ENCODE measurements at regions not wholly inside any gene's neighbourhood (a gene's known extent, or its start where the extent isn't known, plus 50 kb on each side); places are given as distances from the start of the nearest gene placed in this dataset.

GRCh38 chr2:147222506-147222905 lies 622.3 kb upstream of the ACVR2A start:
- Histone ChIP-seq H3K27me3 (ENCODE audit: insufficient read depth, poor library complexity, severe bottlenecking) (no peaks in the 10 kb centered on the region), H3K27ac (replicated peaks) (no peak overlapping the region), H3K4me3 (replicated peaks; ENCODE audit: insufficient read depth, low read length) (no peak overlapping the region)
- no peak for DNase-seq (ENCODE audit: low read depth in 1 of 2, low spot score in 1 of 2)
- TF ChIP-seq POLR2AphosphoS5 (IDR thresholded peaks at IDR 0.05; ENCODE audit: low read depth) (no peak), SPI1 (IDR thresholded peaks at IDR 0.05; ENCODE audit: borderline replicate concordance, low read depth) (no peak), GABPA (IDR thresholded peaks at IDR 0.05; ENCODE audit: low read depth) (no peak), CTCF (IDR thresholded peaks at IDR 0.05; ENCODE audit: insufficient read depth, low read length) (no peak), REST (IDR thresholded peaks at IDR 0.05; ENCODE audit: insufficient replicate concordance, low read depth) (no peak)

GRCh38 chr2:147214914-147215313 lies 629.9 kb upstream of the ACVR2A start:
- TF ChIP-seq REST (IDR thresholded peaks at IDR 0.05; ENCODE audit: insufficient replicate concordance, low read depth) (no peak), GABPA (IDR thresholded peaks at IDR 0.05; ENCODE audit: low read depth) (no peak), SPI1 (IDR thresholded peaks at IDR 0.05; ENCODE audit: borderline replicate concordance, low read depth) (no peak), CTCF (IDR thresholded peaks at IDR 0.05; ENCODE audit: insufficient read depth, low read length) (no peak)
- H3K27ac ChIP-seq (replicated peaks) = no peak overlapping the region
- H3K27me3 ChIP-seq (ENCODE audit: insufficient read depth, poor library complexity, severe bottlenecking) = no peaks in the 10 kb centered on the region
- no peak for DNase-seq (ENCODE audit: low read depth in 1 of 2, low spot score in 1 of 2)
- no peak overlapping the region for H3K4me3 ChIP-seq (replicated peaks; ENCODE audit: insufficient read depth, low read length)

GRCh38 chr2:147211484-147211883 lies 633.3 kb upstream of the ACVR2A start:
- H3K27ac ChIP-seq (replicated peaks) = no peak overlapping the region
- DNase-seq (ENCODE audit: low read depth in 1 of 2, low spot score in 1 of 2) = no peak
- H3K4me3 ChIP-seq (replicated peaks; ENCODE audit: insufficient read depth, low read length) = no peak overlapping the region
- no peaks in the 10 kb centered on the region for H3K27me3 ChIP-seq (ENCODE audit: insufficient read depth, poor library complexity, severe bottlenecking)
- TF ChIP-seq POLR2AphosphoS5 (IDR thresholded peaks at IDR 0.05; ENCODE audit: low read depth) (no peak), SPI1 (IDR thresholded peaks at IDR 0.05; ENCODE audit: borderline replicate concordance, low read depth) (no peak), CTCF (IDR thresholded peaks at IDR 0.05; ENCODE audit: insufficient read depth, low read length) (no peak)

- no peaks in the 10 kb centered on the region for H3K27me3 ChIP-seq (ENCODE audit: insufficient read depth, poor library complexity, severe bottlenecking)
- H3K4me3 ChIP-seq (replicated peaks; ENCODE audit: insufficient read depth, low read length) = no peak overlapping the region
- TF ChIP-seq GABPA (IDR thresholded peaks at IDR 0.05; ENCODE audit: low read depth) (no peak), POLR2AphosphoS5 (IDR thresholded peaks at IDR 0.05; ENCODE audit: low read depth) (no peak), CTCF (IDR thresholded peaks at IDR 0.05; ENCODE audit: insufficient read depth, low read length) (no peak), SPI1 (IDR thresholded peaks at IDR 0.05; ENCODE audit: borderline replicate concordance, low read depth) (no peak), REST (IDR thresholded peaks at IDR 0.05; ENCODE audit: insufficient replicate concordance, low read depth) (no peak)
- H3K27ac ChIP-seq (replicated peaks) = no peak overlapping the region
- no peak for DNase-seq (ENCODE audit: low read depth in 1 of 2, low spot score in 1 of 2)
These were observed 640.7 kb upstream of the ACVR2A start for GRCh38 chr2:147204102-147204501.

Data from HL-60 (cell line).